Transverse colon (tissue), 4 donors: ENCODE measurements at regions not wholly inside any gene's neighbourhood (a gene's known extent, or its start where the extent isn't known, plus 50 kb on each side); places are given as distances from the start of the nearest gene placed in this dataset.

Experiments used
- DNase-seq: peaks from one replicate; pipeline ENCODE4 v3.0.0-alpha.2; 2019
- H3K27ac ChIP-seq, 4 donors: fragments of 200-600 bp; sonication (generic); 2 replicates each; pipeline ENCODE4 v1.5.1; 2016 to 2018; ENCODE audit warnings: inconsistent platforms in 4 of 4
- H3K27me3 ChIP-seq: fragments of 200-600 bp; sonication (generic); 2 replicates; pipeline ENCODE4 v1.5.1; 2017; ENCODE audit warnings: inconsistent platforms
- H3K36me3 ChIP-seq, 4 donors: fragments of 200-600 bp; sonication (generic); 2 replicates each; pipeline ENCODE4 v1.5.1; 2017 to 2019; ENCODE audit warnings: inconsistent platforms in 4 of 4
- H3K4me1 ChIP-seq, 4 donors: fragments of 200-600 bp; sonication (generic); 2 replicates each; pipeline ENCODE4 v1.5.1; 2017 to 2020; ENCODE audit warnings: inconsistent platforms in 4 of 4
- H3K4me3 ChIP-seq, 4 donors: fragments of 200-600 bp; sonication (generic); 1 replicate in 1 of 4; 2 replicates in 3 of 4; pipeline versions ENCODE4 v1.5.1 to v1.6.1; 2017 to 2019; ENCODE audit warnings: inconsistent platforms in 4 of 4
- H3K9me3 ChIP-seq, 2 donors: fragments of 200-600 bp; sonication (generic); 2 replicates each; pipeline ENCODE4 v1.5.1; 2017 to 2019; ENCODE audit warnings: inconsistent platforms in 2 of 2
- EP300 ChIP-seq: sonication (generic); formaldehyde crosslinking; IDR thresholded peaks from one replicate; pipeline ENCODE4 v1.6.1; 2017; ENCODE audit warnings: antibody characterized with exemption, low read depth
- POLR2A ChIP-seq: fragments of 450-650 bp; IDR thresholded peaks from one replicate; pipeline ENCODE4 v1.6.1; 2016; ENCODE audit warnings: antibody characterized with exemption, mild to moderate bottlenecking, moderate library complexity
- POLR2AphosphoS5 ChIP-seq, 3 donors: sonication (generic); formaldehyde crosslinking; IDR thresholded peaks; one replicate each; pipeline ENCODE4 v1.6.1; 2016; ENCODE audit warnings: antibody characterized with exemption in 3 of 3
- WGBS, 2 donors: methylation state at CpG; one replicate each; pipeline ENCODE4 v1.1.5; 2018; ENCODE audit warnings: low coverage in 1 of 2; 5-methylcytosine and 5-hydroxymethylcytosine counted together
- in situ Hi-C, 4 donors: fragments of 200-750 bp; cut with MboI; loops; one replicate each; pipeline versions ENCODE4 v1.15.0 to v1.15.1; 2017; ENCODE audit warnings: low sequenced_read_pairs in 3 of 4, low pct_ligation_motif_present in 1 of 4, low pct_unique_long_range_greater_than_20kb in 1 of 4
- intact Hi-C: fragments of 100-400 bp; cut with DNase I; formaldehyde crosslinking; loops from one replicate; pipeline ENCODE4 v1.15.1; 2023; ENCODE audit warnings: low total_unique reads
- TF ChIP-seq, protein P1 (sequence below), 5 experiments: fragments of 200-600 bp in 3 of 5; fragments of 450-650 bp in 2 of 5; sonication (generic) in 3 of 5; IDR thresholded peaks; 1 replicate in 2 of 5; 2 replicates in 3 of 5; pipeline ENCODE4 v1.5.1; 2016 to 2017; ENCODE audit warnings: antibody characterized with exemption in 5 of 5, inconsistent platforms in 3 of 5, mild to moderate bottlenecking in 2 of 5, moderate library complexity in 1 of 5

DNA sequence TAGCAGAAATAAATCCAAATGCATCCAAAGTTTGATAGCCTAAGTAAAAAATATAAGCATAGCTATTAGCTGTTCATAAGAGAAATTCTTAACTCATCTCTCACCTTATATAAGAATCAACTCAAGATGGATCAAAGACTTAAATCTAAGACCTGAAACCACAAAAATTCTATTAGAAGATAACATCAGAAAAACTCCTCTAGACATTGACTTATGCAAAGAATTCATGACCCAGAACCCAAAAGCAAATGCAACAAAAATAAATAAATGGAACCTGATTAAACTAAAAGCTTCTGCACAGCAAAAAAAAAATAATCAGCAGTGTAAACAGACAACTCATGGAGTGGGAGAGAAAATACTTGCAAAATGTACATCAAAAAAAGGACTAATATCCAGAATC is 184.3 kb downstream of the TFAP2A start:
- no peak for DNase-seq
- TF ChIP-seq, protein P1, sequence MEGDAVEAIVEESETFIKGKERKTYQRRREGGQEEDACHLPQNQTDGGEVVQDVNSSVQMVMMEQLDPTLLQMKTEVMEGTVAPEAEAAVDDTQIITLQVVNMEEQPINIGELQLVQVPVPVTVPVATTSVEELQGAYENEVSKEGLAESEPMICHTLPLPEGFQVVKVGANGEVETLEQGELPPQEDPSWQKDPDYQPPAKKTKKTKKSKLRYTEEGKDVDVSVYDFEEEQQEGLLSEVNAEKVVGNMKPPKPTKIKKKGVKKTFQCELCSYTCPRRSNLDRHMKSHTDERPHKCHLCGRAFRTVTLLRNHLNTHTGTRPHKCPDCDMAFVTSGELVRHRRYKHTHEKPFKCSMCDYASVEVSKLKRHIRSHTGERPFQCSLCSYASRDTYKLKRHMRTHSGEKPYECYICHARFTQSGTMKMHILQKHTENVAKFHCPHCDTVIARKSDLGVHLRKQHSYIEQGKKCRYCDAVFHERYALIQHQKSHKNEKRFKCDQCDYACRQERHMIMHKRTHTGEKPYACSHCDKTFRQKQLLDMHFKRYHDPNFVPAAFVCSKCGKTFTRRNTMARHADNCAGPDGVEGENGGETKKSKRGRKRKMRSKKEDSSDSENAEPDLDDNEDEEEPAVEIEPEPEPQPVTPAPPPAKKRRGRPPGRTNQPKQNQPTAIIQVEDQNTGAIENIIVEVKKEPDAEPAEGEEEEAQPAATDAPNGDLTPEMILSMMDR (IDR thresholded peaks at IDR 0.05), result no peak
- TF ChIP-seq POLR2AphosphoS5 (IDR thresholded peaks at IDR 0.05), result no peak
- Histone ChIP-seq H3K4me3 (no peak overlapping the region), H3K36me3 (no peaks in the 10 kb centered on the region), H3K4me1 (no peaks in the 10 kb centered on the region), H3K27me3 (no peaks in the 10 kb centered on the region), H3K27ac (no peak overlapping the region), H3K9me3 (peaks cover 0 to 7% of the 10 kb centered on the region in 2 donors)
- intact Hi-C loops (no loop called here), in situ Hi-C loops (no loop called here)

DNA sequence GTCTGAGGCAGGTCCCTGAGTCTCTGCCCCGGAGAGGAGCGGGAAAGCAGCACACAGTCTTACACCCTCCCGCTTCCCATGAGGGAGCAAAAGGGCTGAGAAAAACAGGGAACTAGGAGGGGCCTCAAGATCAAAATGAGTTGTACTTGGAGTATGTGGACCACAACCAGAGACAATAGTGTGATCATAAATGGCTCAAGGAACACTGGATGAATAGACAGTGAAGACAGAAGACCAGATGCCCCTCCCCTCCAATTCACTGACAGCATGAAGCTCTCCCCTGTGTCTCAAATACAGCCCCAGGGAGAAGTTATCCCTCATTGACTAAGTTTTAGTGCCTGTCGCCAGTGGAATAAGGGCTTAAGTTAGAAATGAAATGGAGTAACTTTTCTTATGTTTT is 191.0 kb downstream of the TFAP2A start:
- DNase-seq, result no peak
- WGBS, 2 donors, result 71 to 86% methylated on average over 1 to 4 of the region's 4 CpGs
- Histone ChIP-seq H3K4me1 (no peaks in the 10 kb centered on the region), H3K9me3 (peaks cover 0 to 7% of the 10 kb centered on the region in 2 donors), H3K4me3 (no peak overlapping the region), H3K27ac (no peak overlapping the region), H3K27me3 (no peaks in the 10 kb centered on the region), H3K36me3 (no peaks in the 10 kb centered on the region)
- TF ChIP-seq POLR2A (no peak), POLR2AphosphoS5 (IDR thresholded peaks at IDR 0.05) (no peak), EP300 (no peak)
- TF ChIP-seq, protein P1 (IDR thresholded peaks at IDR 0.05), result no peak
- in situ Hi-C loops, result no loop called here
- intact Hi-C loops, result no loop called here

DNA sequence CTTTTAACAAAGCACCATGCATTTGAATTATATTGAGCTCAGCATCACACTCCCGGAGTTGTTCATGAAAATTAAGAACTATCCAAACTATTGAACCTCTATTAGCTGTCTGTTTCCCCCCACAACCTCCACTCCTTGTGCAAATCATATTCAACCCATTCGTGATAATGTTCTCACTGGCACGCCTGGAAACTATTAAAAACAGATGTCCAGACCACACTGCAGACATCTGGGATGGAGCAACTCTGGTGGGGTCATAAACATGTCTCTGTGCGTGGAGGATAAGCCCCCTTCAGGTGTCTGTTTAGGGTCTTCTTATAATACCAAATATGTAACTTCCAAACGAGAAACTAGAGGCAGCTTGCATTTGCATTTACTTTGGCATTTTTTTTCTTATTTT is 193.7 kb downstream of the TFAP2A start:
- DNase-seq, result no peak
- Histone ChIP-seq H3K36me3 (no peaks in the 10 kb centered on the region), H3K4me1 (no peaks in the 10 kb centered on the region), H3K27ac (no peak overlapping the region), H3K27me3 (no peaks in the 10 kb centered on the region), H3K4me3 (no peak overlapping the region), H3K9me3 (no peaks in the 10 kb centered on the region)
- in situ Hi-C loops (no loop called here), intact Hi-C loops (no loop called here)
- WGBS, 2 donors, result 56 to 60% methylated on average over 4 to 5 of the region's 5 CpGs
- TF ChIP-seq POLR2AphosphoS5 (IDR thresholded peaks at IDR 0.05) (no peak), POLR2A (no peak), EP300 (no peak)
- TF ChIP-seq, protein P1 (IDR thresholded peaks at IDR 0.05), result no peak

DNA sequence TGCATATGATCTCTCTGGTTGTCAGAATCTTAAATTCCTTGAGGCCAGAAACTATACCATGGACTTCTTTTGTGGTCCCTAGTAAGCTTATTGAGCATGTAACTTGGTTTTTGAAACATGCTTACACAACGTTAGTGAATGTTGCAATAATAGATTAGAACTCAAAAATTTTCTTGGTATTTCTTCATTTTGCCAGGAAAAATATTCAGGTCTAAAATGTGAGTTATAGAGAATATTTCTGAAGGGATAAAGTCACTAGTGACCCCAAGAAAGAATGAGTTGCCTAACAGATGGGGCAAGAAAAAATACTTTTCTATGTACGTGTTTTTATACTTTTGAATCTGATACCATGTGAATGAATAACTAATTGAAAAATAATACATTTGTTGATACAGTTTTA is 195.4 kb downstream of the TFAP2A start:
- intact Hi-C loops, result no loop called here
- no peaks in the 10 kb centered on the region for H3K4me1 ChIP-seq
- no peak for TF ChIP-seq POLR2AphosphoS5 (IDR thresholded peaks at IDR 0.05)
- in situ Hi-C loops, result no loop called here
- H3K27me3 ChIP-seq, result no peaks in the 10 kb centered on the region
- H3K27ac ChIP-seq, result no peak overlapping the region
- 79 to 89% methylated on average over 2 of the region's 2 CpGs for WGBS, 2 donors
- no peak for DNase-seq
- no peak overlapping the region for H3K4me3 ChIP-seq
- H3K9me3 ChIP-seq, result no peaks in the 10 kb centered on the region
- H3K36me3 ChIP-seq, result no peaks in the 10 kb centered on the region

DNA sequence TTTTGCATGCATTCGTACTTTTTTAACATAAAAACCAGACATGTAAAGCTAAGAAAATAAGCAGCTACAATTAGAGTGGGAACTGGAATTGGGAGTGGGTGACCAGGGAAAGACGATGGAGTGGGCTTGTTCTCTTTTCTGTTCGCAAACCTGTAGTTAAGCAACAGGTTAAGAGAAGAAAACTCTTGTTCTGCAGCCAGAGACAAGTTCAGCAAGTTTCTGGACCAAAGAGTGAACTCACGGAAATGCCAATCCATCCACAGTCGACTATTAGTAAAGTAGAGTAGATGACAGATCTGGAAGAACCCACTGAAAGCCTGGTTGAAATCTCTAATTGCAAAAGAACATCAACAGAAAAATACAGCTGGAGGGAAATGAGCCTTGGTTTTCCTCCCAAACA is 197.8 kb downstream of the TFAP2A start:
- H3K36me3 ChIP-seq, result no peaks in the 10 kb centered on the region
- H3K4me3 ChIP-seq, result no peak overlapping the region
- intact Hi-C loops (no loop called here), in situ Hi-C loops (no loop called here)
- no peak for TF ChIP-seq POLR2A
- TF ChIP-seq EP300, result no peak
- TF ChIP-seq POLR2AphosphoS5 (IDR thresholded peaks at IDR 0.05), result no peak
- TF ChIP-seq, protein P1 (IDR thresholded peaks at IDR 0.05), result no peak
- H3K4me1 ChIP-seq, result no peaks in the 10 kb centered on the region
- WGBS, 2 donors, result 66 to 67% methylated on average over 5 of the region's 5 CpGs
- H3K27ac ChIP-seq, result no peak overlapping the region
- no peaks in the 10 kb centered on the region for H3K27me3 ChIP-seq
- H3K9me3 ChIP-seq, result no peaks in the 10 kb centered on the region
- DNase-seq, result no peak
